H1 (cell line): ENCODE measurements at regions not wholly inside any gene's neighbourhood (a gene's known extent, or its start where the extent isn't known, plus 50 kb on each side); places are given as distances from the start of the nearest gene placed in this dataset.

Experiments used
- CTCF ChIA-PET: fragments of 300-600 bp; sonication (Branson Sonifier 250); formaldehyde crosslinking; loops from one replicate; lab custom pipeline; 2021; ENCODE audit not compliant: partially characterized antibody; lab: Charles Lee
- POLR2A ChIA-PET: fragments of 300-600 bp; sonication (Branson Sonifier 250); formaldehyde crosslinking; loops from one replicate; lab custom pipeline; 2021; ENCODE audit warnings: inconsistent platforms; ENCODE audit not compliant: partially characterized antibody; lab: Charles Lee
- DNase-seq, 2 experiments: peaks; one replicate each; pipeline versions ENCODE4 v3.0.0 to v3.0.0-alpha.2; 2010 to 2022; ENCODE audit warnings: low spot score in 2 of 2, low read depth in 1 of 2, mixed read lengths in 1 of 2
- FAIRE-seq: peaks from 2 replicates; lab custom pipeline; 2011; peaks lifted over from hg19 to GRCh38; lab: Jason Lieb, UNC
- H2AFZ ChIP-seq: 2 replicates; pipeline ENCODE4 v1.8.1; 2012; ENCODE audit warnings: low read length, inconsistent platforms
- H2AK5ac ChIP-seq: 2 replicates; pipeline ENCODE4 v1.6.1; 2013; ENCODE audit warnings: low read depth, low read length
- H2BK120ac ChIP-seq: replicated peaks from 2 replicates; pipeline ENCODE3; 2013; ENCODE audit warnings: low read depth, low read length, inconsistent platforms
- H2BK12ac ChIP-seq: 2 replicates; pipeline ENCODE4 v1.6.1; 2013; ENCODE audit warnings: low read depth, low read length
- H2BK15ac ChIP-seq: 2 replicates; pipeline ENCODE4 v1.6.1; 2013; ENCODE audit warnings: low read length
- H2BK20ac ChIP-seq: 2 replicates; pipeline ENCODE4 v1.6.1; 2013; ENCODE audit warnings: low read length
- H2BK5ac ChIP-seq: 2 replicates; pipeline ENCODE4 v1.6.1; 2013; ENCODE audit warnings: low read depth, low read length
- H3K14ac ChIP-seq: 2 replicates; pipeline ENCODE4 v1.6.1; 2013; ENCODE audit warnings: inconsistent platforms; ENCODE audit not compliant: insufficient read length
- H3K18ac ChIP-seq: 2 replicates; pipeline ENCODE4 v1.6.1; 2013; ENCODE audit warnings: low read length; ENCODE audit errors: extremely low read depth
- H3K23ac ChIP-seq: 2 replicates; pipeline ENCODE4 v1.6.1; 2013; ENCODE audit warnings: inconsistent platforms; ENCODE audit not compliant: insufficient read length
- H3K23me2 ChIP-seq: 2 replicates; pipeline ENCODE4 v1.6.1; 2013; ENCODE audit warnings: low read depth, low read length
- H3K27ac ChIP-seq: 2 replicates; pipeline ENCODE4 v1.6.1; 2011; ENCODE audit warnings: low read depth, low read length, inconsistent platforms
- H3K27me3 ChIP-seq, 4 experiments: replicated peaks in 1 of 4; 1 replicate in 1 of 4; 2 replicates in 3 of 4; pipeline versions ENCODE4 v1.6.1 to v1.8.1; 2011 to 2013; ENCODE audit warnings: low read length in 3 of 4, mild to moderate bottlenecking in 3 of 4, inconsistent platforms in 2 of 4, mixed read lengths in 2 of 4, moderate library complexity in 1 of 4; ENCODE audit not compliant: control insufficient read depth in 3 of 4, insufficient read depth in 3 of 4; ENCODE audit errors: extremely low read depth in 1 of 4
- H3K36me3 ChIP-seq, 4 experiments: 2 replicates each; pipeline versions ENCODE4 v1.6.1 to v1.8.1; 2011 to 2013; ENCODE audit warnings: mild to moderate bottlenecking in 4 of 4, low read length in 3 of 4, moderate library complexity in 2 of 4, control low read depth in 1 of 4, inconsistent platforms in 1 of 4; ENCODE audit not compliant: insufficient read depth in 4 of 4, control insufficient read depth in 2 of 4
- H3K4ac ChIP-seq: replicated peaks from 2 replicates; pipeline ENCODE3; 2013; ENCODE audit warnings: low read length, low read depth, mixed read lengths, inconsistent platforms; ENCODE audit not compliant: insufficient read length
- H3K4me1 ChIP-seq, 4 experiments: replicated peaks in 1 of 4; 1 replicate in 1 of 4; 2 replicates in 3 of 4; pipeline versions ENCODE4 v1.6.1 to v1.8.1; 2011 to 2013; ENCODE audit warnings: low read length in 3 of 4, inconsistent platforms in 2 of 4, mixed read lengths in 1 of 4; ENCODE audit not compliant: insufficient read depth in 4 of 4, control insufficient read depth in 3 of 4
- H3K4me2 ChIP-seq, 2 experiments: 2 replicates each; pipeline versions ENCODE4 v1.6.1 to v1.8.1; 2011 to 2013; ENCODE audit warnings: low read depth in 2 of 2, low read length in 2 of 2, control low read depth in 1 of 2, inconsistent platforms in 1 of 2, mild to moderate bottlenecking in 1 of 2; ENCODE audit not compliant: insufficient read depth in 1 of 2
- H3K4me3 ChIP-seq, 4 experiments: fragments of 200-600, 300-600 bp in 1 of 4; sonication (generic), shearing (Covaris generic), sonication (Bioruptor Twin) in 1 of 4; 2 replicates each; pipeline versions ENCODE4 v1.5.1 to v1.8.1; 2011 to 2016; ENCODE audit warnings: low read length in 4 of 4, low read depth in 3 of 4, control low read depth in 2 of 4, inconsistent platforms in 2 of 4, mild to moderate bottlenecking in 2 of 4, mixed read lengths in 1 of 4, moderate library complexity in 1 of 4; ENCODE audit not compliant: insufficient read depth in 2 of 4; ENCODE audit errors: extremely low read depth in 1 of 4
- H3K56ac ChIP-seq: replicated peaks from 2 replicates; pipeline ENCODE3; 2013; ENCODE audit warnings: low read depth, mild to moderate bottlenecking, mixed read lengths, low read length, inconsistent platforms; ENCODE audit not compliant: insufficient read length
- H3K79me1 ChIP-seq: 2 replicates; pipeline ENCODE4 v1.6.1; 2013; ENCODE audit warnings: low read depth, low read length, control low read depth
- H3K79me2 ChIP-seq, 2 experiments: 2 replicates each; pipeline versions ENCODE4 v1.6.1 to v1.8.1; 2012 to 2013; ENCODE audit warnings: low read length in 2 of 2, mild to moderate bottlenecking in 2 of 2, inconsistent platforms in 1 of 2; ENCODE audit not compliant: insufficient read depth in 2 of 2, control insufficient read depth in 1 of 2
- H3K9ac ChIP-seq, 4 experiments: replicated peaks in 1 of 4; 1 replicate in 1 of 4; 2 replicates in 3 of 4; pipeline versions ENCODE4 v1.6.1 to v1.8.1; 2011 to 2013; ENCODE audit warnings: low read depth in 3 of 4, low read length in 3 of 4, control low read depth in 2 of 4, mild to moderate bottlenecking in 2 of 4, moderate library complexity in 2 of 4, inconsistent platforms in 1 of 4; ENCODE audit errors: extremely low read depth in 1 of 4
- H3K9me3 ChIP-seq, 2 experiments: 2 replicates each; pipeline versions ENCODE4 v1.6.1 to v1.8.1; 2012 to 2013; ENCODE audit warnings: mild to moderate bottlenecking in 2 of 2, moderate library complexity in 2 of 2, control low read depth in 1 of 2, inconsistent platforms in 1 of 2, low read depth in 1 of 2, low read length in 1 of 2, mixed read lengths in 1 of 2; ENCODE audit not compliant: insufficient read depth in 2 of 2
- H4K20me1 ChIP-seq, 2 experiments: replicated peaks in 1 of 2; 2 replicates each; pipeline versions ENCODE3 to v1.8.1; 2011 to 2013; ENCODE audit warnings: inconsistent platforms in 2 of 2, low read length in 2 of 2, mild to moderate bottlenecking in 1 of 2; ENCODE audit not compliant: insufficient read depth in 2 of 2, control insufficient read depth in 1 of 2
- H4K5ac ChIP-seq: 2 replicates; pipeline ENCODE4 v1.6.1; 2013; ENCODE audit warnings: low read length, low read depth, mixed read lengths, inconsistent platforms; ENCODE audit not compliant: insufficient read length
- H4K8ac ChIP-seq: 2 replicates; pipeline ENCODE4 v1.8.0; 2013; ENCODE audit warnings: mild to moderate bottlenecking, moderate library complexity, low read length, inconsistent platforms; ENCODE audit not compliant: insufficient read depth; ENCODE audit errors: extremely low read depth
- H4K91ac ChIP-seq: replicated peaks from 2 replicates; pipeline ENCODE3; 2013; ENCODE audit warnings: low read length, mixed read lengths, inconsistent platforms; ENCODE audit not compliant: insufficient read length
- BACH1 ChIP-seq: IDR thresholded peaks from 2 replicates; pipeline ENCODE4 v1.6.1; 2012; ENCODE audit warnings: low read length, improper control_type of control experiment
- BCL11A ChIP-seq, 2 experiments: IDR thresholded peaks; one replicate each; pipeline ENCODE4 v1.6.1; 2011; ENCODE audit warnings: low read depth in 2 of 2, low read length in 2 of 2, mild to moderate bottlenecking in 2 of 2
- EP300 ChIP-seq, 2 experiments: IDR thresholded peaks; 1 replicate in 1 of 2; 2 replicates in 1 of 2; pipeline ENCODE4 v1.6.1; 2011 to 2012; ENCODE audit warnings: low read depth in 2 of 2, low read length in 2 of 2, mild to moderate bottlenecking in 2 of 2, borderline replicate concordance in 1 of 2, inconsistent platforms in 1 of 2, moderate library complexity in 1 of 2
- KDM1A ChIP-seq: fragments of 200-600, 300-600 bp; sonication (generic); IDR thresholded peaks from 2 replicates; pipeline ENCODE4 v1.7.1; 2016; ENCODE audit warnings: mild to moderate bottlenecking, low read length, borderline replicate concordance
- NRF1 ChIP-seq: IDR thresholded peaks from 2 replicates; pipeline ENCODE4 v1.6.1; 2011; ENCODE audit warnings: mild to moderate bottlenecking, low read depth, low read length, improper control_type of control experiment
- POU5F1 ChIP-seq: IDR thresholded peaks from 2 replicates; pipeline ENCODE4 v1.6.1; 2011; ENCODE audit warnings: low read depth, mild to moderate bottlenecking, low read length, moderate library complexity
- RAD21 ChIP-seq, 2 experiments: IDR thresholded peaks in 1 of 2; conservative IDR thresholded peaks in 1 of 2; 2 replicates each; pipeline ENCODE4 v1.6.1; 2011; ENCODE audit warnings: low read depth in 2 of 2, low read length in 2 of 2, improper control_type of control experiment in 1 of 2, inconsistent platforms in 1 of 2, mild to moderate bottlenecking in 1 of 2, moderate library complexity in 1 of 2
- RNF2 ChIP-seq: fragments of 200-900, 300-1000 bp; sonication (generic); IDR thresholded peaks from 2 replicates; pipeline ENCODE4 v1.7.1; 2016; ENCODE audit warnings: borderline replicate concordance, low read depth, mild to moderate bottlenecking, antibody characterized with exemption, low read length; ENCODE audit not compliant: poor library complexity, severe bottlenecking; ENCODE audit errors: missing control alignments
- SIN3A ChIP-seq, 2 experiments: IDR thresholded peaks in 1 of 2; conservative IDR thresholded peaks in 1 of 2; 2 replicates each; pipeline ENCODE4 v1.6.1; 2011 to 2012; ENCODE audit warnings: low read length in 2 of 2, improper control_type of control experiment in 1 of 2, low read depth in 1 of 2, mild to moderate bottlenecking in 1 of 2
- SIX5 ChIP-seq: IDR thresholded peaks from 2 replicates; pipeline ENCODE4 v1.6.1; 2011; ENCODE audit warnings: mild to moderate bottlenecking, low read depth, low read length
- TBP ChIP-seq: IDR thresholded peaks from 2 replicates; pipeline ENCODE4 v1.6.1; 2011; ENCODE audit warnings: low read depth, low read length, improper control_type of control experiment
- WGBS, 2 experiments: shearing (Covaris generic) in 1 of 2; methylation state at CpG; one replicate each; pipeline versions ENCODE4 v1.1.6 to v1.1.7; 2013 to 2015; ENCODE audit warnings: low lambda C conversion rate in 2 of 2, mixed read lengths in 2 of 2, inconsistent platforms in 1 of 2, low coverage in 1 of 2, missing lambda C conversion rate in 1 of 2; ENCODE audit not compliant: insufficient replicate concordance in 2 of 2, insufficient coverage in 1 of 2, insufficient read length in 1 of 2; ENCODE audit errors: extremely low coverage in 1 of 2, missing lambda C conversion rate in 1 of 2; 5-methylcytosine and 5-hydroxymethylcytosine counted together
- TF ChIP-seq, protein P1 (sequence below): IDR thresholded peaks from 2 replicates; pipeline ENCODE4 v1.6.1; 2012; ENCODE audit warnings: low read length, inconsistent platforms

DNA sequence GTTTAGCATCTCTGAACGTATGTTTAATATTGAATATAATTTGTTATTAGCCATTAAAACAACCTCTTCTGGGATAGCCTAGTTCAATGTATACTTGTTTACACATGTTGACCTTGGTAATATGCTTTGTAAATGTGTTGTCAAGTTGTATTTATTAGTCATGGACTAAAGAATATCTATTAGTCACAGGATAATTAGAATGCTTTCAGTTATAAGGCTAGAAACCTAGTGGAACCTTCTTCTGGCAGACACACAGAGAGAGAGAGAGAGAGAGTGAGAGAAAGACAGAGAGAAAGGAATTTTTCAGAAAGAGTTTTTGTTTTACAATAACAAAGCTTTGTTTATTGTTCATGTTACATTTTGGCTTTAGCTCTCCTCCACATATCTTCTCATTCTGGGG, 181.1 kb upstream of the APP start:
- Histone ChIP-seq H3K23me2 (no peaks in the 10 kb centered on the region), H2AK5ac (no peak overlapping the region), H2BK5ac (no peak overlapping the region), H3K27ac (no peak overlapping the region), H4K91ac (no peak overlapping the region), H4K20me1 (no peaks in the 10 kb centered on the region), H3K23ac (no peak overlapping the region), H3K4me3 (no peak overlapping the region), H4K8ac (no peak overlapping the region), H3K14ac (no peak overlapping the region), H3K27me3 (no peaks in the 10 kb centered on the region), H4K5ac (no peak overlapping the region), H2BK120ac (no peak overlapping the region), H3K79me2 (no peaks in the 10 kb centered on the region), H2AFZ (no peak overlapping the region), H3K9me3 (peaks cover 0 to 3% of the 10 kb centered on the region in 2 experiments; a peak in 1 of 4 replicates), H3K9ac (no peak overlapping the region), H3K4me1 (no peaks in the 10 kb centered on the region), H2BK12ac (no peak overlapping the region), H3K4me2 (no peak overlapping the region), H3K36me3 (no peaks in the 10 kb centered on the region), H3K79me1 (no peaks in the 10 kb centered on the region), H3K4ac (no peak overlapping the region), H3K18ac (no peak overlapping the region), H2BK20ac (no peak overlapping the region), H3K56ac (no peak overlapping the region), H2BK15ac (no peak overlapping the region)
- CTCF ChIA-PET = no interaction called here
- no peak for FAIRE-seq
- DNase-seq = no peak
- POLR2A ChIA-PET = no interaction called here
- WGBS, 2 experiments = 0% methylated on average over 1 of the region's 1 CpG; no CpG with 5 or more reads in 1 of the 2 experiments
- TF ChIP-seq BCL11A (IDR thresholded peaks at IDR 0.05; ENCODE audit: low read depth in 2 of 2, low read length in 2 of 2) = no peak
- TF ChIP-seq POU5F1 = no peak
- TF ChIP-seq, protein P1, sequence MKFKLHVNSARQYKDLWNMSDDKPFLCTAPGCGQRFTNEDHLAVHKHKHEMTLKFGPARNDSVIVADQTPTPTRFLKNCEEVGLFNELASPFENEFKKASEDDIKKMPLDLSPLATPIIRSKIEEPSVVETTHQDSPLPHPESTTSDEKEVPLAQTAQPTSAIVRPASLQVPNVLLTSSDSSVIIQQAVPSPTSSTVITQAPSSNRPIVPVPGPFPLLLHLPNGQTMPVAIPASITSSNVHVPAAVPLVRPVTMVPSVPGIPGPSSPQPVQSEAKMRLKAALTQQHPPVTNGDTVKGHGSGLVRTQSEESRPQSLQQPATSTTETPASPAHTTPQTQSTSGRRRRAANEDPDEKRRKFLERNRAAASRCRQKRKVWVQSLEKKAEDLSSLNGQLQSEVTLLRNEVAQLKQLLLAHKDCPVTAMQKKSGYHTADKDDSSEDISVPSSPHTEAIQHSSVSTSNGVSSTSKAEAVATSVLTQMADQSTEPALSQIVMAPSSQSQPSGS = no peak
- no peak for TF ChIP-seq KDM1A
- TF ChIP-seq RNF2 = no peak
- no peak for TF ChIP-seq EP300 (IDR thresholded peaks at IDR 0.05; ENCODE audit: borderline replicate concordance in 1 of 2, low read depth in 2 of 2, low read length in 2 of 2)
- TF ChIP-seq RAD21 (IDR thresholded peaks at IDR 0.05 in 1 of 2, conservative IDR thresholded peaks at IDR 0.05 in 1 of 2; ENCODE audit: low read depth in 2 of 2, low read length in 2 of 2) = no peak
- no peak for TF ChIP-seq NRF1
- no peak for TF ChIP-seq TBP
- TF ChIP-seq BACH1 = no peak
- no peak for TF ChIP-seq SIN3A (conservative IDR thresholded peaks at IDR 0.05 in 1 of 2, IDR thresholded peaks at IDR 0.05 in 1 of 2; ENCODE audit: low read depth in 1 of 2, low read length in 2 of 2)
- TF ChIP-seq SIX5 = no peak
